GM18520 (cell line): ENCODE measurements at regions not wholly inside any gene's neighbourhood (a gene's known extent, or its start where the extent isn't known, plus 50 kb on each side); places are given as distances from the start of the nearest gene placed in this dataset.

Source experiments
- ATAC-seq: cut with Tn5 transposase; IDR thresholded peaks from one replicate; pipeline ENCODE4 v1.9.1; 2021; ENCODE audit not compliant: unreplicated experiment

DNA sequence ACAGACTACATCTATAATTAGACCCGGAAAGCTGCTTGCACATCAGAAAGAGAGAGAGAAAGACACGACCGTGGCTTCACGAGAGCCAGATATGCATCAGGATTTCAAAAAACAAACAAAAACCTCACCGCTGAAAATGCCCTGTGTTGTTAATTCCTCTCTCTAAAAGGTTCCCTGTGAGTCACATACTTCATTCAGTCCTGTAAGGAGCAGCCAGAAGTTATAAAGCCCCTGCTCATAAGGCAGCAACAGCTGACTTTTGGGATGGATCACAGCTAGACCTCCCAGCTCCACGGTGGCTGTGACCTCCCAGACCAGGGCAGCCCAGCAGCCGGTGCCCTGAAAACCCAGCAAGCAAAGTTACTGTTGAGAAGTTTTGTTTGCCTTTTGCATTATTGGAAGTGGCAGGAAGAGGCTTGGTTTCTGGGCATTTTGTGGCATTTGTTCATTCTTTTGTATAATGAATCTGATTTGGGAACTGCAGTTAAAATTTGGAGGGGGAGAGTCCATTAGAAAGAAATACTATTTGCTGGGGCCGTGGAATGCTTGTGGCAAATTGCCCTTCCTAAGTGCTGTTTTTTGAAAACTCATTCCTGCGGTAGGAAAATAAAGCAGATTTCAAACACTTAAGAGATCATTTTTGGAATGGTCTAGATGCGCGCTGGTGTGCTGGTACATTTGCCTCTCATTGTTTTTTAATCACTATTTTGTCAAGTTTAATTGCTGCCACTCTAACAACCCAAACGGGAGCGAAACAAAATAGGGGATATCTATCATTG is 520.4 kb downstream of the BCOR start:
- no peak for ATAC-seq

DNA sequence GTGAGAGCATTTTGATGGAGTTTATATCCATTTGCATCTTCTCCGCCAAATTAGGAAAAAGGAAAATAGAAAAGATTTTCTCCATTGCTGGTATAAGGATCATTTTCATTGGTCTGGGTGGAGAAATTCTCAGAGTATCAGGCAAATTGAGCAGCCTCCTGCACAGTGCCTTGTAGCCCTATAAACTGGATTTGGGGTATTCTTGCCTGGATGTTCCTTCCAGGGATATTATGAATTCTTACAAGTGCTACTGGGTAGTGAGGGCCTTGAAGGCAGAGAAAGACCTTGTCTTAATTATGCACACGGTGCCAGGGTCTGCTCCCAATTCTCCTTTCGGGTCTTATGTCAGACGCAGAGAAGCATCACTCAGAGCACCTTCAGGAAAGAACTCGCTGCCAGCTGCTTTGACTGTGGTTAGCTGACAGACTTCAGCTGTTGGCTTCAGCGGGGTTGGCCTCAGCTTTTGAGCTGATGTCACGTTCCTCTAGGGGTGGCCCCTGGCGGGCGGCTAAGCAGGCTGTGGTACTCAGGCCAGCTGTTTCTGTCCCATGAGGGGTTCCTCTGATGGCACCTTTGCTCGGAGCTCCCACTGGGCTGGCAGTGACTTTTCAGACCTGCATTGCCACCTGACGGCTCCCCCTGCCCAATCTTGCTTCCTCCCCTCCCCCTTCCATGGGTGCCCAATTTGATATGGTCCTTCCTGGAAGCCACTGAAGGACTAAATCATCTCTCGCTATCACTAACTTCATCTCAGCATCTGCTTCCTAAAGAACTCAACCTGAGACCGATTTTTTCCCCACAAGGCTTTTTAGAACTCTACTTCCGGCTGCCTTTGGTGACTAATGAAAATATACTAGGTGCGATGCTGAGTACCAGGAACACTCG is 519.5 kb downstream of the BCOR start:
- ATAC-seq: peak; percentile 94

DNA sequence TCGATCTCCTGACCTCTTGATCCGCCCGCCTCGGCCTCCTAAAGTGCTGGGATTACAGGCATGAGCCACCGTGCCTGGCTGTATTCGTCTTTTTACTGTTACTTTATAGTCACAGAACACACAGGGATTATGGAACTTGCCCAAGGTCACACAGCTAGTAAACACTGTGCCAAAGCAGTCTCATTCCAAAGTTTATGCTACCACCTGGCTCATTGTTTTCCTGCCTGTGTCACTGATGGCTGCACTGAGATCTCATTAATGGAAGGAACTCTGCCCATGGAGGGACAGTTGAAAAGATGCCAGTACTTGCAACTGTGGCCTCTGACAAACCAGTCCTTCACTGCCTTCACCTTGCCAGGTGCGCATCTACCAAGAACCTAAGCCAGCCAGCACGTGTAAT is 517.7 kb downstream of the BCOR start:
- no peak for ATAC-seq

DNA sequence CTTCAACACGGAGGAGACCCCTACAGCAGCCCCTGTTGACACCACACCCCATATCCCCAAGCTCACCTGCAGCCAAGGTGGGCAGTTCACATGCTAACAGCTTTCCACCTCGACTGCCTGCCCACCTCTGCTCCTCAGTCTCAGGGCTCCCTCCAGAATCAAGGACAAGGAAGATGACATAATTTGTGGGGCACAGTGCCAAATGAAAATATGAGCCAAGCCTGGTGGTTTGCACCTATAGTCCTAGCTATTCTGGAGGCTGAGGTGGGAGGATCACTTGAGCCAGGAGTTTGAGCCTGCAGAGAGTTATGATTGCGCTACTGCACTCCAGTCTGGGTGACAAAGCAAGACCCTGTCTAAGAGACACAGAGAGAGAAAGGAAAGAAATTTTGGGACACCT is 516.3 kb downstream of the BCOR start:
- ATAC-seq: no peak

- no peak for ATAC-seq
Measured at GRCh38 chrX:39582091-39582490, 515.7 kb downstream of the BCOR start.

DNA sequence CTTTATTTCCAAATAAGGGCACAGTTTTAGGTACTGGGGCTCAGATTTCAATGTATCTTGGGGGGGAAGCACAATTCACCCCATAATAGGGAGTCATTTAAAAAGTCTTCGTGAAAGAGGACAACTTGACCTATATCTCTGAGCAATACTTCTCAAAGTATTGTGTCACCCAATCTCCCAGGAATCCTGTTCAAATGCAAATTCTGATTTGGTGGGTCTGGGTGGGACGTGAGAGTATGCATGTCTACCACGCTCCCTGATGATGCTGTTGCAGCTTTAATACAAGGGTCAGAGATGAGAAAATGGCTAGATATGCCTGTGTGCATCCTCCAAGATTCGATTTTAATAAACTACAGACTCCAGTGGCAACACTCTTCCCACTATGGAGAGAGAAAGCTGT is 514.8 kb downstream of the BCOR start:
- ATAC-seq: no peak

DNA sequence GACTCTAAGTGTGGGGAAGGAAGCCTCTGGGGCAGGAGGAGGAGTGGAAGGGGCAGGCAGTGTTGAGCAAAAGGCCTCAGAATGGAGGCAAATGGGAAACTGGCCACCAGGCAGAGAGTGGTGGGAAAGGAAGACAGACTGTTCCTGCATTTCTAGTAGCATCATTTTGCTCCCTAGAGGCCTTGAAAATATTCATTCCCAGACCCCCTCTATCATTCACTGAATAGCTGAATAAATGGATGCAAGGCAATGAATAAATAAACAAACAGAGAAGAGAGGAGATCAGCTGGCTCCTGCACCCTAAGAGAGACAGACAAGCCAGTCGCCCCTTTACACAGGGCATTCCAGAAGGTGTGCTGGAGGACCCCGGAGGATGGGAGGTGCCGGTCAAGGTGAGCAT is 511.9 kb downstream of the BCOR start:
- no peak for ATAC-seq

DNA sequence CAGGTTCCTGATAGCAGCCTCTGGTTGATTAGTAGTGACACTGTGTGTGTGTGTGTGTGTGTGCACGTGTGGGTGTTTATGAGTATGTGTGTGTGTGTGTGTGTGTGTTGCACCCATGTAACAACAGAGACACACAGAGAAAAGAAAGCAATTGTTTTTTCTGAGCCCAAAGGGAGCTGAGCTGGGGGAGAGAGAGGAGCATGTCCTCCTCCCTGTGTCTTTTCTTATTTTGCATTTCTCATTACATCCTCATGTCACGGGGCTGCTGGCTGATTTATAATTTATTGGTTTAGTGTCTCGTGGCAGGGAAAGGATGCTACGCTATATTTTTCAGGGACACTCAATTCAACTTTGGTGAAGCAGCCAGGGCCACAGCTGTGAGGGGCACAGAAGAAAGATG is 511.4 kb downstream of the BCOR start:
- no peak for ATAC-seq

- no peak for ATAC-seq
Measured at GRCh38 chrX:39591099-39591498, 506.7 kb downstream of the BCOR start.

DNA sequence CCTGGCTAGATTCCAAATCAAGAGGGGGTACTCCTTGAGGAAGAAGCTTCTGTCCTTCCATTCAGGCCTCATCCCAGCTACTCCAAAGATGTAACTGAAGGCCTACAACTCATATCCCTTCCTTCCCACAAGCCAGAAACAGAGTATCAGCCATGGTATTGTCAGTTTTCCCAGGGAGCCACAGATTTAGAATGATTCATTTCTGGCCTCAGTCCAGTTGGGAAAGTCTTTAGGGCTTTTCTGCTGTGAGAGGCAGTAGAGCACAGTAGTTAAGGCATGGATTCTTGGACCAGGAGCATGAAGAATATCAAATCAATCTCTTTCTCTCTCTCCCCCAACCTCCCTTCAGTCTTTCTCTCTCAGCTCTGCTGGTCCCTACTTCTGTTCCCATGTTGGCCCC is 505.0 kb downstream of the BCOR start:
- ATAC-seq: no peak

GRCh38 chrX:39595977-39596376 is 501.8 kb downstream of the BCOR start:
- ATAC-seq: no peak

- no peak for ATAC-seq
Measured at GRCh38 chrX:39596437-39596836, 501.3 kb downstream of the BCOR start.

DNA sequence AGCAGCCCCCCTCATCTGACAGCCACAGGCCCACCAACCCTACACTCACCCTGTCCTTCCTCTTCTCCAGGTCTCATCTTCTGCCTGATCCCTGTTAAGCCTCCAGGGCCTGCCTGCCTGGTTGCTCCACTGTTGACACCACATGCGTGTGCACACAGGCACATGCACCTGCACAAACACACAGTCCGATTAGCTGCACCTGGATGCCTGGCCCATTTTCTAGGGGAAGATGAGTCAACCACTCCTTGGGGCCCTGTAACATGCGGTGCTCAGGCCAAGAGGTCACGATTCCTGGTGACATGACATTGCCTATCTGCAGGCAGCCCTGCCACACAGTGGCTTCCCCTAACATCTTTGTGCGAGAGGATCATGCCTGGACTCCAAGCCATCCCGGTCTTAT is 498.4 kb downstream of the BCOR start:
- no peak for ATAC-seq

- no peak for ATAC-seq
Measured at GRCh38 chrX:39600222-39600621, 497.5 kb downstream of the BCOR start.

DNA sequence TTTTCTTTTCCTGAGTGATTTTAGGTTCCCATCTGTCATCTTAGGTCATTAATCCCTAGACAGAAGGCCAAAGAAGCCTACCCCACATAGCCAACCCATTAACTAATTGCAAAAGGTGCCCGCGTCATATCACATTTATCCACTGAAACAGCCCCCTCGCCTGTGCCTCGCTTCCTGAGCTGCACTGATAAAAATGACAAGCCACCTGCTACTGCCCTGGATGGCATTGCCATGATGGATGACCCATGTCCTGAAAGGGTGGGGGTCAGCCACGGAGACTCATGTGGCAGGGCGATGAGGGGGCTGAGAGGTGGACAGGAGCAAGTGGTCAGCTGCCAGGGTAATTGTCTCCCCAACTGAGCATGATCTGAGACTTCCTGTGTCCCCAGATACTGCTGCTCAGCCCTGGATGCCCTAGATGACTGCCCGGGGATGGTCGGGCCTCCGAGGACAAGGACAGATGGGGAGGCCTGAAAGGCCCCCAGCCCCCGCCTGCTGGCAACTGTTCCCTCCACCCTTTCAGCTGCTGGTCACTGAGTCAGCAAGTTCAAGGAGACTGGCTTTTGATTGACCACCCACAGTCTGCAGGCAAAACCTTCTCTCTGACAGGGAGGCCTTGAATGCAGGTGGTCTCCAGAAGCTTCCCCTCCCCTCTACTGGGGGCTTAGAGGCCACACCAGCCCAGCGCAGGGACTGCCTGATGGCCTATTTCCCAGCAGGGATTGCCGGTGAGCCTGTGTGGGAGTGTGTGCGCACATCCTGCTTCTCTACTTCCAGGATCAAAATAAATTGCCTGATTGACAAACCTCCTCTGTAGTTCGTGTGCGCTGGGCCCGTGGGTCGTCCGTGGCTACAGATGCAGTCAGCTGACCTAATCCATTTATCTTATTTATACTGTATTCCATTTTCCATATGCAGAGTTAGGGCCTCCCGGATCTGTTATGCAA is 496.3 kb downstream of the BCOR start:
- ATAC-seq: no peak

- ATAC-seq: no peak
Measured at GRCh38 chrX:39602195-39602594, 495.6 kb downstream of the BCOR start.

DNA sequence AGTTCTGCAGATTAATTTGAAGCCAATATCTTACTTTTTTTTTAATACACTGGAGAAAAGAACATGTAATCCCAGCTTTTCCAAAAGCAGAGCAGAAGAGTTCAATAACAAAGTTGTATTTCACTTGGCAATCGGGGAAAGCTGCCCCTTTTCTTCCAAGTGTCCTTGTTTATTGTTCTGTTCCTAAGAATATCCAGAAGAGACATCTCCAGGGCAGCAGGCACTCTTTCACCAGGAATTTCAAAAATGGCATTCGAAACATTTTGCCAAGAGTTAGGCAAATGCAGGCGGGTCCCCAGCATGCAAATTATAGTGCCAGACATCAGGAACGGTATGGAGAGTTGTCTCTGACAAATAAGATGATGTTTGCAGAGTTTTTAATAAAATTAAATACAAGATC is 494.5 kb downstream of the BCOR start:
- no peak for ATAC-seq

GRCh38 chrX:39605183-39605582 is 492.6 kb downstream of the BCOR start:
- no peak for ATAC-seq

GRCh38 chrX:39605866-39606265 is 491.9 kb downstream of the BCOR start:
- no peak for ATAC-seq

- ATAC-seq: no peak
Measured at GRCh38 chrX:39609941-39610340, 487.8 kb downstream of the BCOR start.

DNA sequence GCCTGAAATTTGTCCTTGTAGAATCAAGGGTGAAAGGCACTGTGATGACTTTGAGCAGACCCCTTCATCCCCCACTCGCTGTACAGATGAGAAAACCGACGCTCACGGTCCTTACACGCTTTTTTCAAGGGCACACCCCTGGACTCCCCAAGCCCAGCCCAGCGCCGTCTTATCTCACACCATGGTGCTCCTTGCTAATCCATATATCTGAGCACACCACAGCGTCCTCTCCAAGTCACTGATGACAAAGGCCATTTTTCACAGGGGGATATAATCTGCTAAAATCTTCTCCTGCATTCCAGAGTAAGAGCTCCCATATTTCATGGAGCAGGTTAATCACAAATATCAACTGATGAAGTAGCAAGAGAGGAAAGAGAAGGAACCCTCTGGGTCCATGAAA is 486.3 kb downstream of the BCOR start:
- ATAC-seq: no peak
